Keratinocyte (primary cell): ENCODE measurements at regions not wholly inside any gene's neighbourhood (a gene's known extent, or its start where the extent isn't known, plus 50 kb on each side); places are given as distances from the start of the nearest gene placed in this dataset.

Source experiments
- EZH2 ChIP-seq: IDR thresholded peaks from one replicate; pipeline ENCODE4 v1.6.1; 2012; ENCODE audit warnings: inconsistent platforms, mild to moderate bottlenecking, low read length, moderate library complexity
- TF ChIP-seq, protein P1 (sequence below), 3 experiments: IDR thresholded peaks in 1 of 3; conservative IDR thresholded peaks in 1 of 3; optimal IDR thresholded peaks in 1 of 3; 2 replicates in 2 of 3; 3 replicates in 1 of 3; pipeline versions ENCODE3 to v1.5.1; 2011; ENCODE audit warnings: low read length in 3 of 3, mild to moderate bottlenecking in 3 of 3, moderate library complexity in 2 of 3, control low read depth in 1 of 3, inconsistent platforms in 1 of 3; ENCODE audit not compliant: insufficient read depth in 2 of 3; ENCODE audit errors: extremely low read depth in 1 of 3

DNA sequence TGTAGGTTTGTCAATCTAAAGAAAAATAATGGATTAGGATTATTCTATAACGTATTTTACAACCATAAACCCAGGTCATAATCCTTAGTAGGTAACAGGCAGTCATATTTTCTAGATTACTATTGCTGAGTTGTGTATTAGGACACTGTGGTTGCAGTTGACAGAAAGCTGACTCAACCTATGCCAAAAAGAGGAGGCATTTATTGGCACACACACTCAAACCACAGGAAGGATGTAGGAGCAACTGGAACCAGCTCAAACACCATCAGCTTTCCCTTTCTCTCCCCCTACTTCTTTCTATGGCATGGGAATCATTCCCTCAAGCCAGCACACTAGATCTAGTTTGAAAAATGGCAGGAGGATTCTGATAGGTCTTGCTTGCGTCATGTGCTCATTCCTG lies 136.4 kb upstream of the FAM9C start:
- no peak for TF ChIP-seq EZH2
- TF ChIP-seq, protein P1, sequence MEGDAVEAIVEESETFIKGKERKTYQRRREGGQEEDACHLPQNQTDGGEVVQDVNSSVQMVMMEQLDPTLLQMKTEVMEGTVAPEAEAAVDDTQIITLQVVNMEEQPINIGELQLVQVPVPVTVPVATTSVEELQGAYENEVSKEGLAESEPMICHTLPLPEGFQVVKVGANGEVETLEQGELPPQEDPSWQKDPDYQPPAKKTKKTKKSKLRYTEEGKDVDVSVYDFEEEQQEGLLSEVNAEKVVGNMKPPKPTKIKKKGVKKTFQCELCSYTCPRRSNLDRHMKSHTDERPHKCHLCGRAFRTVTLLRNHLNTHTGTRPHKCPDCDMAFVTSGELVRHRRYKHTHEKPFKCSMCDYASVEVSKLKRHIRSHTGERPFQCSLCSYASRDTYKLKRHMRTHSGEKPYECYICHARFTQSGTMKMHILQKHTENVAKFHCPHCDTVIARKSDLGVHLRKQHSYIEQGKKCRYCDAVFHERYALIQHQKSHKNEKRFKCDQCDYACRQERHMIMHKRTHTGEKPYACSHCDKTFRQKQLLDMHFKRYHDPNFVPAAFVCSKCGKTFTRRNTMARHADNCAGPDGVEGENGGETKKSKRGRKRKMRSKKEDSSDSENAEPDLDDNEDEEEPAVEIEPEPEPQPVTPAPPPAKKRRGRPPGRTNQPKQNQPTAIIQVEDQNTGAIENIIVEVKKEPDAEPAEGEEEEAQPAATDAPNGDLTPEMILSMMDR (optimal IDR thresholded peaks at IDR 0.05 in 1 of 3, IDR thresholded peaks at IDR 0.05 in 1 of 3, conservative IDR thresholded peaks at IDR 0.05 in 1 of 3; ENCODE audit: extremely low read depth in 1 of 3, insufficient read depth in 2 of 3, low read length in 3 of 3) = no peak
